Activated CD4-positive, alpha-beta T cell treated with anti-CD3 and anti-CD28 coated beads for 48 hours (primary cell): ENCODE measurements at regions not wholly inside any gene's neighbourhood (a gene's known extent, or its start where the extent isn't known, plus 50 kb on each side); places are given as distances from the start of the nearest gene placed in this dataset.
A peak's percentile ranks its signal among the peaks of the same experiment; 100 is the strongest.

Source experiments
- DNase-seq: peaks from one replicate; pipeline ENCODE4 v3.0.0-alpha.2; 2020

- DNase-seq: peak; percentile 25
Measured at GRCh38 chr12:34347367-34347766, 325.1 kb downstream of the ALG10 start.

GRCh38 chr12:34348064-34348463 lies 325.8 kb downstream of the ALG10 start:
- no peak for DNase-seq

GRCh38 chr12:34348836-34349672 lies 326.8 kb downstream of the ALG10 start:
- no peak for DNase-seq

- DNase-seq: no peak
Measured at GRCh38 chr12:34349673-34349961, 327.3 kb downstream of the ALG10 start.

- DNase-seq: no peak
Measured at GRCh38 chr12:34350092-34351041, 328.1 kb downstream of the ALG10 start.

- DNase-seq: no peak
Measured at GRCh38 chr12:34352098-34352497, 329.8 kb downstream of the ALG10 start.

GRCh38 chr12:34354239-34355200 lies 332.2 kb downstream of the ALG10 start:
- DNase-seq: no peak

GRCh38 chr12:34356233-34356987 lies 334.1 kb downstream of the ALG10 start:
- DNase-seq: no peak

GRCh38 chr12:34357791-34358190 lies 335.5 kb downstream of the ALG10 start:
- no peak for DNase-seq

GRCh38 chr12:34358198-34358597 lies 335.9 kb downstream of the ALG10 start:
- no peak for DNase-seq

GRCh38 chr12:34361721-34362316 lies 339.5 kb downstream of the ALG10 start:
- no peak for DNase-seq

- DNase-seq: no peak
Measured at GRCh38 chr12:34363050-34363673, 340.9 kb downstream of the ALG10 start.

GRCh38 chr12:34368079-34368478 lies 345.8 kb downstream of the ALG10 start:
- DNase-seq: no peak

GRCh38 chr12:34371050-34371449 lies 348.8 kb downstream of the ALG10 start:
- no peak for DNase-seq

GRCh38 chr12:34372003-34372402 lies 349.7 kb downstream of the ALG10 start:
- DNase-seq: no peak

GRCh38 chr12:34373926-34374325 lies 351.6 kb downstream of the ALG10 start:
- no peak for DNase-seq

- DNase-seq: no peak
Measured at GRCh38 chr12:34376133-34376799, 354.0 kb downstream of the ALG10 start.

GRCh38 chr12:34377243-34378035 lies 355.1 kb downstream of the ALG10 start:
- no peak for DNase-seq

GRCh38 chr12:34379142-34379541 lies 356.8 kb downstream of the ALG10 start:
- no peak for DNase-seq

GRCh38 chr12:34384693-34385092 lies 362.4 kb downstream of the ALG10 start:
- DNase-seq: no peak
